NB4 (cell line): ENCODE measurements at regions not wholly inside any gene's neighbourhood (a gene's known extent, or its start where the extent isn't known, plus 50 kb on each side); places are given as distances from the start of the nearest gene placed in this dataset.

Experiments used
- CTCF ChIP-seq: IDR thresholded peaks from one replicate; pipeline ENCODE4 v1.5.1; 2012; ENCODE audit warnings: low read depth, low read length
- MAX ChIP-seq: IDR thresholded peaks from 2 replicates; pipeline ENCODE4 v1.6.1; 2011; ENCODE audit warnings: low read depth, low read length
- MYC ChIP-seq: IDR thresholded peaks from 2 replicates; pipeline ENCODE4 v1.6.1; 2011; ENCODE audit warnings: low read depth, low read length
- POLR2A ChIP-seq: IDR thresholded peaks from 2 replicates; pipeline ENCODE4 v1.6.1; 2011; ENCODE audit warnings: mild to moderate bottlenecking; ENCODE audit not compliant: insufficient read length; ENCODE audit errors: extremely low read depth

- no peak for TF ChIP-seq MAX
- no peak for TF ChIP-seq POLR2A
- no peak for TF ChIP-seq CTCF
- no peak for TF ChIP-seq MYC
These were observed 118.8 kb upstream of the FRMD1 start for GRCh38 chr6:168197636-168198301.
